ENCODE measurements at regions not wholly inside any gene's neighbourhood (a gene's known extent, or its start where the extent isn't known, plus 50 kb on each side); places are given as distances from the start of the nearest gene placed in this dataset.

DNA sequence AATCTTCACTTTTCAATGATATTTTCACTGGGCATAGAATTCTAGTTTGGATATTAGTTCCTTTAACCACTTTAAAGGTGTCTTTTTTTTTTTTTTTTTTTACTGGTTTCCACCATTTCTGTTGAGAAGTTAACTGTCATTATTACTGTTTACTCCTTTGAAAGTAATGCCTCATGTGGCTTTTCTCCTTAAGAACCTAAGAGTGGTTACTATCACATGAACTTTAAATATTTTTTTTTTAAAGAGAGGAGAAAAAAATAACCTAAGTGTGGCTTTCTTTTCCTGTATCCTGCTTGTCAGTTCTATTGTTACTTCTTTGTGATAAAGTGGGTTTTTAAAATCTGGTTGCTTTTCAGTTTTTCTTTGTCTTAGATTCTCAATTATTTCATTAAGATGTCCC, 229.5 kb downstream of the CDH26 start:
- TF ChIP-seq POLR2A (IDR thresholded peaks at IDR 0.05; ENCODE audit: low read depth, low read length) (no peak), POLR2AphosphoS5 (IDR thresholded peaks at IDR 0.05; ENCODE audit: low read depth, low read length) (no peak), TAF1 (IDR thresholded peaks at IDR 0.05; ENCODE audit: low read depth, low read length) (no peak), PAX5 (IDR thresholded peaks at IDR 0.05; ENCODE audit: insufficient read depth, low read length, severe bottlenecking) (no peak), SPI1 (IDR thresholded peaks at IDR 0.05; ENCODE audit: low read depth, low read length) (no peak), POU2F2 (IDR thresholded peaks at IDR 0.05; ENCODE audit: low read depth, low read length) (no peak)

All from GM12891 (cell line).